A549 (cell line): ENCODE measurements at regions not wholly inside any gene's neighbourhood (a gene's known extent, or its start where the extent isn't known, plus 50 kb on each side); places are given as distances from the start of the nearest gene placed in this dataset.

ENCODE experiments used
- CBX8 ChIP-seq: fragments of 200-600 bp; sonication (generic); IDR thresholded peaks from 2 replicates; pipeline ENCODE4 v1.6.1; 2016
- CHD2 ChIP-seq: fragments of 150-350 bp; IDR thresholded peaks from 2 replicates; pipeline ENCODE4 v1.6.1; 2014; ENCODE audit warnings: low read length; ENCODE audit not compliant: partially characterized antibody
- E2F6 ChIP-seq: IDR thresholded peaks from 2 replicates; pipeline ENCODE4 v1.6.1; 2012; ENCODE audit warnings: low read depth, borderline replicate concordance
- EP300 ChIP-seq, 2 experiments: fragments of >200 bp; sonication (Bioruptor Twin); formaldehyde crosslinking; IDR thresholded peaks; 2 replicates in 1 of 2; 3 replicates in 1 of 2; pipeline ENCODE4 v1.6.1; 2016 to 2017
- HDAC2 ChIP-seq: fragments of 200-600 bp; sonication (generic); IDR thresholded peaks from 2 replicates; pipeline ENCODE4 v1.6.1; 2016
- MAFK ChIP-seq: fragments of 450-650 bp; IDR thresholded peaks from 2 replicates; pipeline ENCODE4 v1.6.1; 2014; ENCODE audit not compliant: partially characterized antibody
- MYC ChIP-seq: IDR thresholded peaks from 2 replicates; pipeline ENCODE4 v1.6.1; 2012; ENCODE audit warnings: mild to moderate bottlenecking, inconsistent platforms, low read length, improper control_type of control experiment, borderline replicate concordance
- POLR2A ChIP-seq: IDR thresholded peaks from 2 replicates; pipeline ENCODE4 v1.6.1; 2012; ENCODE audit warnings: mild to moderate bottlenecking, low read length
- RAD21 ChIP-seq, 2 experiments: fragments of >200 bp in 1 of 2; sonication (Bioruptor Twin) in 1 of 2; formaldehyde crosslinking in 1 of 2; IDR thresholded peaks in 1 of 2; conservative IDR thresholded peaks in 1 of 2; 2 replicates in 1 of 2; 3 replicates in 1 of 2; pipeline ENCODE4 v1.6.1; 2012 to 2018; ENCODE audit warnings: inconsistent platforms in 1 of 2
- RNF2 ChIP-seq: fragments of 200-600 bp; sonication (generic); IDR thresholded peaks from 2 replicates; pipeline ENCODE4 v1.6.1; 2016; ENCODE audit warnings: low read depth, mild to moderate bottlenecking, antibody characterized with exemption, moderate library complexity, borderline replicate concordance
- TF ChIP-seq, protein P1 (sequence below): fragments of >200 bp; sonication (Bioruptor Twin); formaldehyde crosslinking; IDR thresholded peaks from 3 replicates; pipeline ENCODE4 v1.5.1; 2016

GRCh38 chr4:14008494-14008893 is 381.0 kb upstream of the BOD1L1 start:
- TF ChIP-seq, protein P1, sequence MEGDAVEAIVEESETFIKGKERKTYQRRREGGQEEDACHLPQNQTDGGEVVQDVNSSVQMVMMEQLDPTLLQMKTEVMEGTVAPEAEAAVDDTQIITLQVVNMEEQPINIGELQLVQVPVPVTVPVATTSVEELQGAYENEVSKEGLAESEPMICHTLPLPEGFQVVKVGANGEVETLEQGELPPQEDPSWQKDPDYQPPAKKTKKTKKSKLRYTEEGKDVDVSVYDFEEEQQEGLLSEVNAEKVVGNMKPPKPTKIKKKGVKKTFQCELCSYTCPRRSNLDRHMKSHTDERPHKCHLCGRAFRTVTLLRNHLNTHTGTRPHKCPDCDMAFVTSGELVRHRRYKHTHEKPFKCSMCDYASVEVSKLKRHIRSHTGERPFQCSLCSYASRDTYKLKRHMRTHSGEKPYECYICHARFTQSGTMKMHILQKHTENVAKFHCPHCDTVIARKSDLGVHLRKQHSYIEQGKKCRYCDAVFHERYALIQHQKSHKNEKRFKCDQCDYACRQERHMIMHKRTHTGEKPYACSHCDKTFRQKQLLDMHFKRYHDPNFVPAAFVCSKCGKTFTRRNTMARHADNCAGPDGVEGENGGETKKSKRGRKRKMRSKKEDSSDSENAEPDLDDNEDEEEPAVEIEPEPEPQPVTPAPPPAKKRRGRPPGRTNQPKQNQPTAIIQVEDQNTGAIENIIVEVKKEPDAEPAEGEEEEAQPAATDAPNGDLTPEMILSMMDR = no peak
- TF ChIP-seq POLR2A = no peak
- TF ChIP-seq MYC = no peak
- no peak for TF ChIP-seq CHD2
- TF ChIP-seq EP300 (IDR thresholded peaks at IDR 0.05) = no peak
- no peak for TF ChIP-seq RNF2
- TF ChIP-seq MAFK = no peak
- no peak for TF ChIP-seq CBX8
- TF ChIP-seq HDAC2 = no peak
- no peak for TF ChIP-seq E2F6
- no peak for TF ChIP-seq RAD21 (conservative IDR thresholded peaks at IDR 0.05 in 1 of 2, IDR thresholded peaks at IDR 0.05 in 1 of 2)
